ENCODE measurements at regions not wholly inside any gene's neighbourhood (a gene's known extent, or its start where the extent isn't known, plus 50 kb on each side); places are given as distances from the start of the nearest gene placed in this dataset.
"Not testable (repeated sequence)": the region's sequence is repeated elsewhere in the genome, so short reads cannot be mapped to it uniquely, and the experiment has no call there.

GRCh38 chr1:161454865-161455707 lies 50.2 kb upstream of the FCGR2A start:
- not testable (repeated sequence) for DNase-seq (ENCODE audit: low spot score)

- not testable (repeated sequence) for DNase-seq (ENCODE audit: low spot score)
Measured at GRCh38 chr1:161453950-161454864, 51.0 kb upstream of the FCGR2A start.

GRCh38 chr1:161451698-161452348 lies 53.4 kb upstream of the FCGR2A start:
- not testable (repeated sequence) for DNase-seq (ENCODE audit: low spot score)

GRCh38 chr1:161447760-161448332 lies 57.4 kb upstream of the FCGR2A start:
- not testable (repeated sequence) for DNase-seq (ENCODE audit: low spot score)

- not testable (repeated sequence) for DNase-seq (ENCODE audit: low spot score)
Measured at GRCh38 chr1:161447040-161447759, 58.1 kb upstream of the FCGR2A start.

GRCh38 chr1:161444725-161445124 lies 60.5 kb upstream of the FCGR2A start:
- not testable (repeated sequence) for DNase-seq (ENCODE audit: low spot score)

GRCh38 chr1:161444255-161444654 lies 61.0 kb upstream of the FCGR2A start:
- DNase-seq (ENCODE audit: low spot score): not testable (repeated sequence)

- peak; percentile 42 for DNase-seq (ENCODE audit: low spot score)
Measured at GRCh38 chr1:161440312-161440894, 64.9 kb upstream of the FCGR2A start.

- no peak for DNase-seq (ENCODE audit: low spot score)
Measured at GRCh38 chr1:161439280-161440232, 65.7 kb upstream of the FCGR2A start.

- not testable (repeated sequence) for DNase-seq (ENCODE audit: low spot score)
Measured at GRCh38 chr1:161433191-161433590, 65.5 kb upstream of the CFAP126 start.

- no peak for DNase-seq (ENCODE audit: low spot score)
Measured at GRCh38 chr1:161432091-161432490, 64.4 kb upstream of the CFAP126 start.

- peak; percentile 37 for DNase-seq (ENCODE audit: low spot score)
Measured at GRCh38 chr1:161427733-161428516, 60.2 kb upstream of the CFAP126 start.

- DNase-seq (ENCODE audit: low spot score): not testable (repeated sequence)
Measured at GRCh38 chr1:161422914-161423313, 55.2 kb upstream of the CFAP126 start.

GRCh38 chr1:161421456-161421855 lies 53.8 kb upstream of the CFAP126 start:
- DNase-seq (ENCODE audit: low spot score): no peak

GRCh38 chr1:161420763-161421455 lies 53.2 kb upstream of the CFAP126 start:
- peak; percentile 29 for DNase-seq (ENCODE audit: low spot score)

GRCh38 chr1:161417536-161417935 lies 49.9 kb upstream of the CFAP126 start:
- not testable (repeated sequence) for DNase-seq (ENCODE audit: low spot score)

Data from cerebellar cortex (tissue), 1 donor.